Testis (tissue), 2 donors: ENCODE measurements at regions not wholly inside any gene's neighbourhood (a gene's known extent, or its start where the extent isn't known, plus 50 kb on each side); places are given as distances from the start of the nearest gene placed in this dataset.

ENCODE experiments used
- POLR2A ChIP-seq: fragments of 450-650 bp; IDR thresholded peaks from one replicate; pipeline ENCODE4 v1.6.1; 2017; ENCODE audit warnings: antibody characterized with exemption, mild to moderate bottlenecking, moderate library complexity
- TF ChIP-seq, protein P1 (sequence below), 3 experiments: fragments of 450-650 bp in 2 of 3; fragments of 200-600 bp in 1 of 3; sonication (generic) in 1 of 3; IDR thresholded peaks; one replicate each; pipeline ENCODE4 v1.5.1; 2016 to 2019; ENCODE audit warnings: antibody characterized with exemption in 3 of 3, mild to moderate bottlenecking in 2 of 3, moderate library complexity in 1 of 3

DNA sequence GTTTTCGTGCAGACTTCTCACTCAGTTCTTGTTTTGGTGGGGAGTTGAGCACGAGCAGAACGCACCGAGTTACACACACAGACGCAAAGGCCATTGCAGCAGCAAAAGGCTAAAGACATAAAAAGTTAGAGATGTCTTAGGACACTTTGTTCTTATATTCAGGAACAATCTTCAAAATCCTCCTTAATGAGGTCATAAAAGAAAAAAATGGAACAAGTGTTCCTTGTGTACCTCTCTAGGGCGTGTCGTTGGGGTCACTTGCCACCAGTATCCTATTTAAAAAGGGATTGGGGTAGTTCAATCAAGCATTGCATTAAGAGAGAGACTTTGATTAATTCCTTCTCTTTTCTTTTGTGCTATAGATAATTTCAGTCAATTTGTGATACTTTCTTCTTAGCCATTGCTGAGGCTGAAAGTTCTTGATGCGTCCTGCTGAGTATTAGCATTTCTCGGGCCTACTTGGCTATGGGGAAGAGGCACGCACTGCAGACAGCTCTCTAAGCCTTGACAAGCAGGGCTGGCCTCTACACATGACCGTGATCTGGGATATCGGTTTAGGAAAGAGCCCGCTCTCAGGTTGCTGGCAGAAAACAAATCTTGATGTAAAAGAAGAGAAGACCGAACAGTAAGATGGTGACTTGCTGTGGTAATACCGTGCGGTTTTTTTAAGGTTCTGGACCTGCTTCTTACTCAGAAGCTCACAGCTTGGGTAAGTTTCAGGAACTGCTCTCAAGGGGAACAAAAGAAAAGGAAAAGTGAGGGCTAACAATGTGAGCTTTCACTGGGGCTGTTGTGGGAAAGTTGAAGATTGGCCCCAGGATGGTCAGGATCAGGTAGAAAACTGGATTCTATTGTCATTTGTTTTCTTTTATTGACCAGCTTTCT, 223.6 kb downstream of the TM9SF2 start:
- TF ChIP-seq, protein P1, sequence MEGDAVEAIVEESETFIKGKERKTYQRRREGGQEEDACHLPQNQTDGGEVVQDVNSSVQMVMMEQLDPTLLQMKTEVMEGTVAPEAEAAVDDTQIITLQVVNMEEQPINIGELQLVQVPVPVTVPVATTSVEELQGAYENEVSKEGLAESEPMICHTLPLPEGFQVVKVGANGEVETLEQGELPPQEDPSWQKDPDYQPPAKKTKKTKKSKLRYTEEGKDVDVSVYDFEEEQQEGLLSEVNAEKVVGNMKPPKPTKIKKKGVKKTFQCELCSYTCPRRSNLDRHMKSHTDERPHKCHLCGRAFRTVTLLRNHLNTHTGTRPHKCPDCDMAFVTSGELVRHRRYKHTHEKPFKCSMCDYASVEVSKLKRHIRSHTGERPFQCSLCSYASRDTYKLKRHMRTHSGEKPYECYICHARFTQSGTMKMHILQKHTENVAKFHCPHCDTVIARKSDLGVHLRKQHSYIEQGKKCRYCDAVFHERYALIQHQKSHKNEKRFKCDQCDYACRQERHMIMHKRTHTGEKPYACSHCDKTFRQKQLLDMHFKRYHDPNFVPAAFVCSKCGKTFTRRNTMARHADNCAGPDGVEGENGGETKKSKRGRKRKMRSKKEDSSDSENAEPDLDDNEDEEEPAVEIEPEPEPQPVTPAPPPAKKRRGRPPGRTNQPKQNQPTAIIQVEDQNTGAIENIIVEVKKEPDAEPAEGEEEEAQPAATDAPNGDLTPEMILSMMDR (IDR thresholded peaks at IDR 0.05) = no peak
- no peak for TF ChIP-seq POLR2A
